ENCODE measurements at regions not wholly inside any gene's neighbourhood (a gene's known extent, or its start where the extent isn't known, plus 50 kb on each side); places are given as distances from the start of the nearest gene placed in this dataset.
"Not testable (repeated sequence)": the region's sequence is repeated elsewhere in the genome, so short reads cannot be mapped to it uniquely, and the experiment has no call there.

DNA sequence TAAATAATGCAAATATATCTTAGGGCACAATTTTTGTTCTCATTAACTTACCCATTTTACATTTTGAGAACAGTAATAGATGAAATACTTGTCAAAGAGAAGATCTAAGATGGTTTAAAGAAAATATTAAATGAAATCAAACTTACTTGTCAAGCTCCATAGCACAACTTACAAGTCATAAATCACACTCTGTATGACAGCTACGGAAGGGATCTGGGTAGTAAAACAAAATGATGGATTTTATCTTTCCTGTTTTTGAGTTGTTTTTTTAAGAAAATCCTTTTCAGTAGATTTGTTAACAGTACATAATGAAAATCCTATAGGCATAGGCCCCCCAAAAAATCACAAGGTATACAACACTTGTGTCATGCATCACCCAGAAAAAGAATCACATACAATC is 84.4 kb upstream of the ANTXRL start:
- not testable (repeated sequence) for DNase-seq (ENCODE audit: low spot score)

DNA sequence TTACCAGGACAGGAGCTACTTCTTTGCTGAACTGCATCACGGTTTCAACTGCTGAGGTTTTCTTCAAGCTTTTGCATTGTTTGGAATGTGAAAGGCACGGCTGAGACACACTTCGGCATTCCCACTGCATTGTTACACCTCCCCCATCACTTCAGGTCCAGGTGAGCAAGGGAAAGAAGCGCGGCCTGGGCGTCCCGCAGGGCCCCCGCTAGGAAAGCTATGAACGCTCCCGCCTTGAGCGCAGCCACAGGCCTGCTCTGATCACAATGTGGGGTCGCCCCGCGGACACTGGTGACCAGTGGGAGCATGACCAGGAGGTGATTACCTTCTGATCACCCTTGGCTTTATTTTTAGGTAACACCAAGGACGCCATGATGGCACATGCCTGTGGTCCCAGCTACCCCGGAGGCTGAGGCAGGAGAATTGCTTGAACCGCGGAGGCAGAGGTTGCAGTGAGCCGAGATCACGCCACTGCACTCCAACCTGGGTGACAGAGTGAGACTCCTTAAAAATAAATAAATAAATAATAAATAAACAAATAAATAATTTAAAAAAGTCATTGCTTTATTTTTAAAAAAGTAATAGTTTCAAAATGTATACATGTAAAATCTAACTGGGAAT is 82.2 kb upstream of the ANTXRL start:
- not testable (repeated sequence) for DNase-seq (ENCODE audit: low spot score)

DNA sequence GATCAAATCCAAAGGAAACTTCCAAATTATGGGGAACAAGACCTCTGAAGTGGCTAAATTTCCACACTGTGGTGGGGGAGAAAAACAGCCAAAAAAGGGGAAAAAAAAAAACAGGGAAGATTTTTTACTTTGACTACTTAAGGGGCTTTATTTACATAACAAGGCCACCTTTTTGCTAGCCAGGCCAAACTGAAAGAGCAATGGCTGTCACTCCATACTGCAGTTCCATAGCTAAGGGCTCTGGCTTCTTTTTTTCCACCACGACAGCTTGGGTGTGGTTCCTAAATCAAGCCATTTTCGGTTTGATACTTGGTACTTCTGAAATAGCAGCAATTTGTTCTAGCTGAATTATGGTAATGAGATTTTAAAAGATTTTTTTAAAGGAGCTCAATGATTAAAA is 76.4 kb upstream of the ANTXRL start:
- not testable (repeated sequence) for DNase-seq (ENCODE audit: low spot score)

DNA sequence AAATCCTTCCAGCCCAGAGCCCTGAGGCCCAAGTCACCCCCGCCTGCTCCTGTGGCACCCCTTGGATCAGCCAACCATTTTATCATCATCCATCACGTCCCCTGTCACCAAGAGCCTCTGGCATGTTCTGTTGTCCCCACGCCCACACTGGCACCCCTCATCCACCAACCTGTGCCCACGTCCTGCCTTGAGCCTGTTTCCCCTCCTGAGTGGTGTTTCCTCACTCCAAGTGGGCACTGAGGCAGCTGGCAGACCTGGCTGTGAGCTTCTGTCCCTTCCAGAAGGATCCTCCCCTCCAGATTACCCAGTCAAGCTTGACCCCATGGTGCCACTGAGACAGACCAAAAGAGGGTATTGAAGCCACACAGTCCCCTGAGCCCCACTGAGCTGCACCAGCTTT is 71.4 kb upstream of the ANTXRL start:
- no peak for DNase-seq (ENCODE audit: low spot score)

DNA sequence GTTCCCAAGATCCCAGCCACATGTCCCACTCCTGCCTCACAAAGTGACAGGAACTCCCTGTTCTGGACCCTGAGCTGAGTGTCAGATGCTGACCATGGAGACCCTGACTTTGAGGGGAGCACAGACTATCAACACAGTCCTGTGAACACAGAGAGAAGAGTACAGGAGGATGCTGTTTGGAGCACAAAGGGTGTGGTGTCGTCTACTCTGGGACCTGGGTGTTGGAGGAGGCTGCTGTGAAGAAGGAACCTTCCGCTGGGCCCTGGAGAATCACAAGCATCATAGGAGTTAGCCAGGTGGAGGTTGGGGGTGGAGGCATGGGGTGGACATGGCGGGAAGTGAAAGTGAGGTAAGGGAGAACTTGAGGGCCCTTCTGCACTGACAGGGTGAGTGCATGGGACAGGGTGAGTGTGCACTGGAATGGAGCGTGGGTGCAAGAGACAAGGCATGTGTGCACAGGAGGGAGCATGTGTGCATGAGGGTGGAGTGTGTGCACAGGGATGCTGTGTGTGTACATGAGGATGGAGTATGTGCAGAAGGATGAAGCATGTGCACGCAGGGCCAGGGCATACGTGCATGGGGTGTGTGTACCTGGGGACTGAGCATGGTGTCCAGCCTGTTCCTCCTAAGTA is 70.7 kb upstream of the ANTXRL start:
- no peak for DNase-seq (ENCODE audit: low spot score)

DNA sequence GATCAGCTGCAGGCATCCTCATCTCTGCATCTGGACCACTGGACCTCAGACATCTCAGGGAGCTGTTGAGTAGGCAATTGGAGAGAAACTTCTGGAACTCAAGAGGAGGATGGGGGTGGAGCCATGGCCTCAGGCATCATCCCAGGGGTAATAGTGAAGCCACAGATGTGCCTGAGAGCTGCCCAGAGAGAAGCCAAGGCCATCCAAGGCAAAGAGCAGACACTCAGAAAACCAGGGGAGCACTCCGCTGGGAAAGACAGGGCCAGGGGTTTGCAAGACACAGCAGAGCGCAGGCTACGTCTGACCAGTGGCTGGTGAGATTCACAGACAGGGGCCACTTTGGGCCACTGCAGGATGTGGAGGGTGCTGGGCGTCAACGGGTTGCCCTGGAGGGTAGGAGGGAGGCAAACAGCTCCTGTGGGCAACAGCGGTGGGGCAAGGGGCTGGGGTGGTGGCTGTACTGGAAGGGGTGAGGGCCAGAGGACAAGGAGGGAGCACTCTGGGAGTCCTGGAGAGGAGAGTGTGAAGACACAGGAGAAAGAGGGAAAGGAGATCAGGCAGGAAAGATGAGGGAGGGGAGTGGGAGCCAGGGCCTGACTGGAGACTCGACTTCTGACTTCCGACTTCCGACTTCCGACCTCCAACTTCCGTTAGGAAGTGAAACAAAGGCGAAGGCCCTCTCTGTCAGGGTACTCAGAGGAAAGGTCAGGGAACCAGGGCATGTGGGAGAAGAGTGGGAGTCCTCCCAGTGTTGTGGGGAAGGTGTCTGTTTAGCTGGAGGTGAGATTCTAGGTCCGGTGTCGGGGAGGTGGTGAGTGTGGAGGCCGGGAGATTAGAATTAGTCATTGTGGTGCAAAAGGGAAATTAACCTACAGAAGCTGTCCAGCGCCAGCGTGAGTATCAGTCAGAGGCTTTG is 69.7 kb upstream of the ANTXRL start:
- DNase-seq (ENCODE audit: low spot score) = no peak

DNA sequence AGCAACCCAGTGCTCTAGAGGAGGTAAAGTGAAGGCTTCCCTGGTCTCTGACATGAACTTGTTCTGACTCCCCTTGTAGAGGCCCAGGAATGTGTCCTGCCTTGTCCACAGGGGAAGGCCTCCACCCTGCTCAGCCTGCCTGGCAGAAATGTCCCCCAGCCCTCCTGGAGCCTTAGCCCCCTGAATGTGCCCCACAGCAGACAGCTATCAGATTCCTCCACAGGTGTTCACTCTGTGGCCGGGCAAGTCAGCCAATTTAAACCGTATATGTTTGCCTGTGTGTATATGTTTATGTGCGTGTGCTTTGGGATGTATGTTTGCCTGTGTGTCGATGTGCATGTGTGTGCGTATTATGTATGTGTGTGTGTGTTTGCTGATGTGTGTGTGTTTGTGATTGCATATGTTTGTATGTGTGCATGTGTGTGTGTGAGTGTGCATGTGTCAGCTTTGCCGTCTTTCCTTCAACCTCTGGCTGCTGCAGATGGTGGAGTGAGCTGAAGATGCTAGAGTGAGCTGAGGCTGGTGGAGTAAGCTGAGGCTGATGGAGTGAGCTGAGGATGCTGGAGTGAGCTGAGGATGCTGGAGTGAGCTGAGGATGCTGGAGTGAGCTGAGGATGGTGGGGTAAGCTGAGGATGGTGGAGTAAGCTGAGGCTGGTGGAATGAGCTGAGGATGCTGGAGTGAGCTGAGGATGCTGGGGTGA is 68.9 kb upstream of the ANTXRL start:
- DNase-seq (ENCODE audit: low spot score) = no peak

DNA sequence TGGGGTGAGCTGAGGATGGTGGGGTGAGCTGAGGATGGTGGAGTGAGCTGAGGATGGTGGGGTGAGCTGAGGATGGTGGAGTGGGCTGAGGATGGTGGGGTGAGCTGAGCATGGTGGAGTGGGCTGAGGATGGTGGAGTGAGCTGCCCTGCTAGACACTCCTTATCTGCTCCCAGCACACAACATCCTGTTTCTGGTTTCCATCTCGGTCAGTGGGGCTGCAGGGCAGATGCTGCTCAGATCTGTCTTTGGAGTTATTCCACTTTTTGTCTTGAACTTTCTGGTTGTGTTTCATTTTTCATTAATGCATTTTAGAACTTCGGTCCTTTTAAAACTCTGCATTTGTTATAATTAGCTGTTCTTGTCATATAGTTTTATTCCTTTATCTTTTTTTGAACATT is 67.9 kb upstream of the ANTXRL start:
- DNase-seq (ENCODE audit: low spot score) = no peak

DNA sequence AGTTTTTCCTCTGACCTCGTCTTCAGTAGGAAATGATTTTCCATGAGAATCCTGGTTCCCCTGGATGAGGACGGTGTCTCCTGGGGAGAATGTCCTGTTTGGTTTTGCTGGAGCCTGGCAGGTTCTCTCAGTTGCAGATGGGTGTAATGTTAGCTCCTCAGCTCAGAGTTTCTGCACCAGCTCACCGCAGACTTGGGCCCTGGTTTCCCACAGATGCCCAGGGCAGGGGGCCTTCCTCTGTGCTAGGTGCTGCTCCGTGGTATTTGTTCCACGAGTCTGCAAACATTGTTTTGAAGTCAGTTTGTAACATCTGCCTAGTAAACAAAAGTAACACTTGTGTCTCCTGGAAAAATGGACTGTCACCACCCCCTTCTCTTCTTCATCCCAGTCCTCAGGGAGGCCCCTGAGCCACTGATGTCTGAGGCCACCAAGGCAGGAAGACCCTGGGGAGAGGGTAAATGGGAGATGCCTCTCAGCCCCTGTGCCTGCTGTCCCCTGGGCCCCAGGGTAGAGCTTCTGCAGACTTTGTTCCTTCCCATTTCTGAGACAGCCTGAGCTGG is 67.3 kb upstream of the ANTXRL start:
- not testable (repeated sequence) for DNase-seq (ENCODE audit: low spot score)

DNA sequence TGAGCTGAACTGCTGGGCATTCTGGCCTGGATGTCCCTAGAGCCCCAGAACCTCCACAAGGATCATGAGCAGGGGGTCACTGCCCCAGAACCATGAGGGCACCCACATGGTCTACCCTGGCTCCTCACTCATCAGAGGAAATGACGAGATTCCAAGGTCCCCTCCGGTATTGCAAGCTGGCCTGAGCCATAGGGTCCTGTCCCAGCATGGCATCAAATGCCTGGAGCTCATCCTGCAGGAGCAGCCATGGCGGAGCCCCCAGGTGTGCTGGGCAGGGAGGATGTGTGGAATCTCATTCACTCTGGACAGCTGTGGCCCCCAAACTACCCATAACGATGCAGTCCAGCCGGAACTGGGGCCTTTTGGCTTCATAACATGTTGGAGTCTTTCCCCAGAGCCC is 66.6 kb upstream of the ANTXRL start:
- no peak for DNase-seq (ENCODE audit: low spot score)

DNA sequence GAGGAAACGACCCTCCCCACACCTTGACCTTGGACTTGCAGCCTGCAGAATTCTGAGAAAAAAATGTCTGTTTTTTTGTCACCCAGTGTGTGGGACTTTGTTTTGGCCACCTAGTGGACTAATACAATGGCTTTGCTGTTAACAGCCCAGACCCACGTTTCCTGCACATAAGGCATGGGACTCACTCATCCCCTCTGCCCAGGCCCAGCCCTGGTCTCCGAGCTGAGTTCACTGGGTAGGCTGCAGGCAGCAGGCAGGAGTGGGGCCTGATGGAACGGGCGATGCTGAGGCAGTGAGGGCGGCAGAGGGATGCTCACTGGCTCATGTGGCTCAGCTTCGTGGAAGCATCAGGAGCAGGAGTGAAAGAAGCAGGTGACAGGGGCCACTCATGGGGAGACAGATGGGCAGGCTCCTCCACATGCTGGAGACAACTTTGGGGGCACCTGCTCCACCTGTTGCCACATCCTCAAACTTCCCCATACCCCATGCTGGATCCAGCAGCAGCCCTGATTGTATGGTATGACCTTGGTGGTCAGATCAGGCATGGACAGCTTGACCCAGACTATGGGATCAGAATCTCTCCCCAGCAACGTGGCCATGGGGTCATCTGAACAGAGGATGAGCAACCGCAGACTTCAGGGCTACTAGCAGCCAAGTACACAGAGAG is 65.8 kb upstream of the ANTXRL start:
- DNase-seq (ENCODE audit: low spot score) = no peak

DNA sequence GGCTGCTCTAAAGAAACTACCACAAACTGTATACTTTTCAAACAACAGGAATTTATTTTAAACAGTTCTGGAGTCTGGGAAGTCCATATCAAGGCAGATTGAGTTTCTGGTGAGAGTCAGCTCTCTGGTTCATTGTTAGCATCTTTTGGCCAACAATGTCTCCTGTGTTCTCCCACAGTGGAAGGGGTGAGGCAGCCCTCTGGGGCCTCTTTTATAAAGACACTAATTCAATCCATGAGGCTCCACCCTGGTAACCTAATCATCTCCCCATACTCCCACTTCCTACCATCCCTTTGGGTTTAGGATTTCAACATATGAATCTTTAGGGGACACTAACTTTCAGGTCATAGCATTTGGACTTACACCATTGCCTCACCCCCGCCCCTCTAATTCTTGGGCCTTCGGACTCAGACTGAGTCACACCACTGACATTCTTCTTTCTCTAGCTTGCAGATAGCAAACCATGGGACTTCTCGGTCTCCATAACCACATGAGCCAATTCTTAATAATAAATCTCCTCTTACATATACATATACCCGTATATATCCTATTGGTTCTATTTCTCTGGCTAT is 64.3 kb upstream of the ANTXRL start:
- DNase-seq (ENCODE audit: low spot score) = no peak

DNA sequence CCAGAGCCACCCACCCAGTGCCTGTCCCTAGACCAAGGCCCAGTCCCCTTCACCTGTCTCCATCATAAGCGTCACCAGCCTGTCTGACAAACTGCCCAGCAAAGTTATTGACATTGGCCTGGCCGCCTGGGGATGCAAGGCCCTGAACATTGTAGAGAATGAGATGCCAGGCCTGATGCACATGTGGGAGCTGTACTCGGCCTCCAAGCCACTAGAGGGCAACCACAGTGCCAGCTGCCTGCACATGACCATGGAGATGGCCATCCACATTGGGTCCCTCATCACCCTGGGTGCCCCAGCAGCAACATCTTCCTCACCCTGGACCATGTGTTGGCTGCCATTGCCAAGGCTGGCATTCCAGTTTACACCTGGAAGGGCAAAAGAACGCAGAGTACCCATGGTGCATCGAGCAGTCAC is 63.7 kb upstream of the ANTXRL start:
- DNase-seq (ENCODE audit: low spot score) = no peak

DNA sequence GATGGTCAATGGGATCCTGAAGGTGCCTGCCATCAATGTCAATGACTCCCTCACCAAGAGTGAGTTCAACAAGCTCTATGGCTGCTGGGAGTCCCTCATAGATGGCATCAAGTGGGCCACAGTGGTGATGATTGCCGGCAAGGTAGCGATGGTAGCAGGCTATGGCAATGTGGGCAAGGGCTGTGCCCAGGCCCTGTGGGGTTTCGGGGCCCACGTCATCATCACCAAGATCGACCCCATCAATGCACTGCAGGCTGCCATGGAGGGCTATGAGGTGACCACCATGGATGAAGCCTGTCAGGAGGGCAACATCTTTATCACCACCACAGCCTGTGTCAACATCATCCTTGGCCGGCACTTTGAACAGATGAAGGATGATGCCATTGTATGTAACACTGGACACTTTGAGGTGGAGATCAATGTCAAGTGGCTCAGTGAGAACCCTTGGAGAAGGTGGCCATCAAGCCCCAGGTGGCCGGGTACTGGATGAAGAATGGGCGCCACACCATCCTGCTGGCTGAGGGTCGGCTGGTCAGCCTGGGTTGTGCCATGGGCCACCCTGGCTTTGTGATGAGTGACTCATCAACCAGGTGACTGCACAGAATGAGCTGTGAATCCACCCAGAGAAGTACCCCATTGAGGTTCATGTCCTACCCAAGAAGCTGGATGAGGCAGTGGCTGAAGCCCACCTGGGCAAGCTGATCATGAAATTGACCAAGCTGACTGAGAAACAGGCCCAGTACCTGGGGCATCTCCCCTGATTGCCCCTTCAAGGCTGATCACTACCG is 63.0 kb upstream of the ANTXRL start:
- no peak for DNase-seq (ENCODE audit: low spot score)

DNA sequence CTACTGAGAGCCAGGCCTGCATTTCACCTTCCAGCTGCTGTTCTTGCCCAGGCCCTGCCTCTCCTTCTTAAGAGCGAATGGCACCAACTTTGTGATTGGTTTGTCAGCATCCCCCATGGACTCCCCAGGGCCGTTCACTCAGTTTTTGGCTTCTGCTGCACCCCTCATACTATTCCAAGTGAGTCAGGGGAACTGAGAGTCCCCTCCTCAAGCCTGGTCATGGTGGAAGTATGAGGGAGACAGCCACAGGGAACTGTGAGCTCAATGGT is 62.4 kb upstream of the ANTXRL start:
- DNase-seq (ENCODE audit: low spot score) = no peak

DNA sequence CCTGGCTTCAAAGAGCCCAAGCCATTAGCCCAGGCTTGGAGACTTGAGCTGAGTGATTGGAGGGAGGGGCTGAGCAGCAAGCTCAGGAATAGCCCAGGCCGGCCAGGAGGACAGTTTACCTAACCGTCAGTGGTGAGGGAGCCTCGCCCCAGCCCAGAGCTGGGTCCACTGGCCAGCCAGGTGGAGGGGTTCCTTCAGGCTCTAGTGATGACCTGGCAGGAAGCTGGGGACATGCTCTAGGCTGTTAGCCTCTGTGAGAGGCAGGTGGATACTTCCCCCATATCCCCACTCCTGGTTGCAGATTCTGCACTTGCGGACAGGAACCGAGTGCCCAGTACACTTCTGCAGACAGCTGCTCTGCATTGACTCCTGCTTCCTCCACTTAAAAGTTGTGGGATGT is 61.2 kb upstream of the ANTXRL start:
- DNase-seq (ENCODE audit: low spot score) = no peak

DNA sequence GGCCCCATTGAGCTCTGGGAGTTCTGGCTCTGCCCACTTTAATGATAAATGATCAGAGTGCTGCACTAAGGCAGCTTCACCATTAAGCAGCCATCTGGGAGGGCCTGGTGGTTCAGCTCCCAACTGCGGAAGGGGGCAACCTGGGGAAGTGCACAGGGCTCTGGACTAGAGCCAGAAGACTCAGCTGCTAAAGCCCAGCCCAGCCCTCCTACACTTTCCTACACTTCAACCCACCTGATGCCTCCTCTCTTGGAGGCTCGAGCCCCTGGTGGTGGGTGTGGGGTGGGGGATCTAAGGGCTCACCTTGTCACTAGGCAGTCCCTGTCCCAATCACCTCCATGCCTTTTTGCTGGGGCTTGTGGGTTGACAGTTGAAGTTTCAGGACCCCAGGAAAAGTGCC is 60.6 kb upstream of the ANTXRL start:
- DNase-seq (ENCODE audit: low spot score) = no peak

DNA sequence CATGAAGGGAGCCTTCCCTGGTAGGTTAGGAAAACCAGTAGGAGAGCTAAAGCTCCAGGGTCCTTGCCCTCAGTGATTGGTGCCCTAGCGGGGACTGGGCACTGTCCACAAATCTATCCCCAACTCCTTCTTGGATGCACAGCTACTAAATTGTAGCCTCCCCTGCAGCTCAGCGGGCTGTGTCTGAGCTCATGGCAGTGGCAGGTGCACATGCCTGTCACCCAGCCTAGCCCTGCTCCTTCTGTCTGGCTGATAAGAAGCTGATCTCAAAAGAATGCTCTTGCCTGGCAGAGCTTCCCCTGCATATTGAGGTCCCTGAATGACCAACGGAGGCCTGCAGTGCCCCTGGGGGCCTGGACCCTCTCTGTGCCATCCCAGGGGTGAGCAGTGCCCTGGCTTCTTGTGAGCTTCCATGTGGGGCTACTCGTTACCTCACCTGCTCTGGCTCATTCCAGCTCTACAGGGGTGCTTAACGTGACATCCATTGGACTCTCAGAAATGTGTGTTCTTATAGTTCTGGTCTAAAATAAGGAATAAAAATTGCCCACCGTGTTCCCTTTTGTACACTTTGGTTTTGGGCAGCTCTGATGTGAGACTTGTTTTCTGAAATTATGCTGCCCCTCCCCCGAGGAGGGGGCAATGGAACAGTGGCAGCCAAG is 59.8 kb upstream of the ANTXRL start:
- no peak for DNase-seq (ENCODE audit: low spot score)

DNA sequence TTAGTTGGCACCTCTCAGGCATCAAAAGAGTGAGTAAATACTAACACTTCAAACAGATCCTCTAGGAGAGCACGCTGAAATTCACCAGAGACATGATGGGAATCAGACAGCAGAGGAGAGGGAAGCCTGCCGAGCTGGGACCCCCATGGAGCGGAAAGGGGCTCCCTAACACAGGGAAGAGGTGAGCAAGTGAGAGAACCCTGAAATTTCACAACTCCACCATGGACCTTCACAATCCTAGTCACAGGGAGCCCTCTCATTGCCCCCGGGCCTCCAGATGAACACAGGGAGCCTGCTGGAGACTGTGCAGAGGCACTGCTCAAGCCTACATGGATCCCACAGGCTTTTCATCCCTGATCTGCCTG is 59.2 kb upstream of the ANTXRL start:
- DNase-seq (ENCODE audit: low spot score) = no peak

DNA sequence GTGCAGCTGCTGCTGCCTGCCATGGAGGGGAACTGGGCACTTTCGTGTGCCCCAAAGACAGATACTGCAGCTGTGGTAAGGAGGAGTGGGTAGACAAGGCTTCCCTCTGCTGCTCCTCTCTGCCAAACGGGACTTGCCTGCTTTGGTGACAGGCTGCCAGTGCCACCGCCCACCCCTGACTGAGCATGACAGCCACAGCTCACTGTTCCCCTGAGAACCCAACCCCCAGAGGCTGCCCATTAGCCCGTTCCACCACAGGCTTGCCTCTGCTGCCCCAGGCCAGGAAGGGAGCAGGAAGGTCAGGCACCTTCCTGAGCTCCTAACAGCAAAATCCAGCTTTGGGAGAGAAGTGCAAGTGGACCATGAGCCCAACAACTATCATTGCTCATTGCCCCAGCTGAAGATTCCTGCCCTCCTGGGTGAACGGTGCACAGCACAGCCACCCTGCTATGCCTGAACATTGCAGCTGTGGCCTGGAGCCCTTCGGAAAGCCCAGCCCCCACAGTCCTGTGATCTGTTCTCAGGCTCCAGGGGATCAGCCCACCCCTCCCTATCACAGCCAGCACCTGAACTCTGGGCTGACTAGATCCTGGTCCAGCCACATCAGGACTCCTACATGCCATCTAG is 58.7 kb upstream of the ANTXRL start:
- DNase-seq (ENCODE audit: low spot score) = no peak
